GM21576 (cell line): ENCODE measurements at regions not wholly inside any gene's neighbourhood (a gene's known extent, or its start where the extent isn't known, plus 50 kb on each side); places are given as distances from the start of the nearest gene placed in this dataset.

Experiments used
- ATAC-seq: cut with Tn5 transposase; IDR thresholded peaks from one replicate; pipeline ENCODE4 v1.9.1; 2021; ENCODE audit warnings: mild to moderate bottlenecking, moderate library complexity; ENCODE audit not compliant: unreplicated experiment

DNA sequence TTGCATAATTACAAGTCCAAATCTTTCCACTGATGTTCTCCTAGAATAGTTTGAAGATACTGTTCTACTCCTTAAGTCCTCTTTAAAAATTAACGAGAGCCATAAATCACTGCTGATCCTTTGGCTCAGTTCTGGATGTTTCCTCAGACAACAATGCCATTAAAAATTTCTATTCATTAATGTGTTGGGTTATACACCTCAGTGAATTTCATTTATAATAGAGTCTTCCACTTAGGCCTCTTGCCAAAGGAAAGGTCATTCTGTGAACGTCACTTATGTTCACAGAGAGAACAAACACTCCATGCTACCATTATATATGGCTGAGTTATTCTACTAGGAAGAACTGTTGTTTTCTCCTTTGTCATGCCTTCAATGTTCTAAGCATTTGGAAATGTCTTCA is 1472.3 kb upstream of the CELF4 start:
- no peak for ATAC-seq

GRCh38 chr18:39033312-39033711 is 1467.7 kb upstream of the CELF4 start:
- ATAC-seq = no peak

DNA sequence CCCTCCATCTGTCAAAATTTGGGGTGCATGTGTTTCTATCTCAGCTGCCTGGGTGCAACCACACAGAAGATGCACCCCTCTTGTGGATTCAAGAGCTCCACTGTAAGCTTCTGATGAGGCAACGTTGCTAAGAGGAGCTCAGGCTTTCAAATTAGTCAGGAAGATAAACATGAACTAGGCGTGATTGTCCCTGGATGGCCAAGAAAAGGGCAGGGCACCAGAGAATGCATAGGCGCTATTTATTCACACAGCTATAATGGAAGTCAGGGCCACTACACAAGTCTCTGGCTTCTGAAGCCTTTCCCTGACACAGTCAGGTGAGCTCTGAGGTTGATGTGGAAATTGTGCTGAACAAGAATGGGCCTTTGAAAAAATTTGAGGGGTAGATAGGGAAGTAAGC is 1466.0 kb upstream of the CELF4 start:
- no peak for ATAC-seq

DNA sequence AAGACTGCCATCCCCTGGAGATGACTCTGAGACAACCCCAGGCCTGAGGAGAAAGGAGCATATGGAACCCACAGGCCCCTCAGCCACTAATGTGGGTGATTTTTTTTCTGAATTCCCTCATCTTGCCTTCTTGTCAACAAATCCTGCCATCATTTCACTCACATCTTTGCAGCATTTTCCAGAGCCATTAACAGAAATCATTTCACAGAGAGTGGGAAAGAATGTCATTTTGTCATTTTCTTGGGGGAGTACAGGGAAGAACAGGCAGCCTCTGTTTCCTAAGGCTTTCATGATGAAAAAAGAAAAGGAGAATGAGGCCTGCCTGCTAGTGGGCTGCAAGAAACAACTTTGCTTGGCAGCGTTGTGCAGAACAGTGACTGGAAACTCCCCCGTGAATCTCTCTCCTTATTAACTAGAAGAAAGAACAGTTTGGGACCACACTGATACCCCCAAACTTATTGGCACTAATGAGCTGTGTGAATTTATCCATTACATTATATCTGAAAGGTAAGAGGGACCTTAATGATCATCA is 1464.6 kb upstream of the CELF4 start:
- no peak for ATAC-seq

- ATAC-seq = no peak
These were observed 1459.9 kb upstream of the CELF4 start for GRCh38 chr18:39025531-39025930.

DNA sequence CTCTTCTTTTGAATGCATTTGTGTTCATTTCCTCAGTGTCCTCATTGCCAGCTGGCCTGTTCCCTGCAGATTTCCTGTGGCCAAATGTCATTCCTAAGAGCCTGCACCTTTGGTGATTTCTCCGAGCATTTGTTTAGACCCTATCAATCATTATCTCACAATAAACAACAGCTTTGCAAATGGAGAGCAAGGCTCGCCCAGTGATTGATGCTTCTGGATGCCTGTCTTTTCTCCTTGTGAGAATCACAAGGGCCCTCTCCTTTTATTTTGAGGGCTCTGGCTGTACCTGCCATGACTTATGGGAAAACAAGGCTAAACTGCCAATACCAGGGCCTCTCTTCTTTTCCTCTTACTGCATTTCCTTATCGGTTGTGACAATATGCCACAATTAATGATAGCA is 1454.4 kb upstream of the CELF4 start:
- ATAC-seq = no peak

DNA sequence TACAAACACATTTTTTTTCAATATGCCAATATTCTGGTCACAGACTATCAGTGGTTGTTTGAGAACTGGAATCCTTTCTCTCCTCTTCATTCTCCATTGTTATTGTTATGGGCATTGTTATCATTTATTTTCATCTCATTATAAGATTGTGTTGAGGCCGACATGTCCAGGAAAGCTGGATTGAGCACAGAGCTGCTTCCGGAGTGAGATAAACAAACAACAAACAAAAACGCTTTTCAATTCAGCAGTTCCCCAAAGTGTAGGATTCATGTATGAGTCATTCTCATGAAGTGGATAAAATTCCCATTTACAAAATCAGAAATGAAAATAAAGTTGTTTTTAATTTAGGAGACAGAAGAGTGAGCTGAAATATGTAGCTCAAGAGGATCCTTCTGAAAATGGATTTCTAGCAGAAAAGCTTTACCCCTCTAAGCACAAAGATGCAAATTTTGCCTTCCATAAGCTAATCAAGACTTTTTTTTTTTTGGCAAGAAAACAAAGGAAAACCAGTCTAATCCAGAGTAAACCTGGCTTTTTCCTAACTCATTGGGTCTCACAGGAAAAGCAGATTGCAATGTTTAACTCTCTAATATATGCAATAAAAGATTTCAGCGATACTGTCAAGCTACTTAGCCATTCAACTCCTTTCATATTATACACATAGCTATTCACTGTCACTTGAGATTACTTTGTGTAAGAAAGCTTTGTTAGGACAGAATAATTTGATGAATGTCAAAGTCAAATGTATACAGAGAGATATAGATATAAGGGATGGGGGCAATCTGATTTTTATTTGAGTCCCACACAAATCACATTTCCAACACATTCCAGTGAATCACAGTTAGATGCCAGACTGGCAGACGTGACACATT is 1441.7 kb upstream of the CELF4 start:
- no peak for ATAC-seq

DNA sequence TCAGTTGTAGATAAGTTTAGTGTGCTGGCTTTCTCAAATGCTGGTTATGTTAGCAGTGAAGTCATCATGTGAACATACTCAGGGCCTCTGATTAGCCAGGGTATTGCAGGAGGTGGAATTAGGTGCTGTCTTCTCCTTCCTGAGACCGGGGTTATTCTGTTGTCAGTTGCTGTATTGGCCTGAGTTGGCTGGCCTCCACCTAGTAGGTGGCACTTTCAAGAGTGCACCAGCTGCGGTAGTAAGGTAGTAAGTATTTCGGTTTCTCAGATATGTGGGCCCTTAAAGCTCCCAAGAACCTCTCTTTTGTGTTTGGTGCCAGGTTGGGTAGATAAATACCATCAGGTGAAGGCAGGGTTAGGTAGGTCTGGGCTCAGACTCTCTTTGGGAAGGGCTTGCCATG is 1430.5 kb upstream of the CELF4 start:
- no peak for ATAC-seq

GRCh38 chr18:38993342-38993741 is 1427.7 kb upstream of the CELF4 start:
- ATAC-seq = no peak

DNA sequence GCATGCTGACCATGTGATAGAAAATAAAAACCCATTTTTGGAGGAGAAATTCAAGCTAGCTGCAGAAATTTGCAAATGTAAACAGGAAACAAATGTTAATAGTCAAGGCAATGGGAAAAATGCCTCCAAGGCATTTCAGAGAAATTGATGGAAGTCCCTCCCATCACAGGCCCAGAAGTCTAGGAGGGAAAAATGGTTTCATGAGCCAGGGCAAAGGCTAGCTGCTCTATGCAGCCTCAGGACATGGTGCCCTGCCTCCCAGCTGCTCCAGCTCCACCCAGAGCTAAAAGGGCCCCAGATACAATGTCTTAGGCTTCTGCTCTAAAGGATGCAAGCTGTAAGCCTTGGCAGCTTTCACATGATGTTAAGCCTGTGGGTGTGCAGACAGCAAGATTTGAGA is 1419.4 kb upstream of the CELF4 start:
- no peak for ATAC-seq

DNA sequence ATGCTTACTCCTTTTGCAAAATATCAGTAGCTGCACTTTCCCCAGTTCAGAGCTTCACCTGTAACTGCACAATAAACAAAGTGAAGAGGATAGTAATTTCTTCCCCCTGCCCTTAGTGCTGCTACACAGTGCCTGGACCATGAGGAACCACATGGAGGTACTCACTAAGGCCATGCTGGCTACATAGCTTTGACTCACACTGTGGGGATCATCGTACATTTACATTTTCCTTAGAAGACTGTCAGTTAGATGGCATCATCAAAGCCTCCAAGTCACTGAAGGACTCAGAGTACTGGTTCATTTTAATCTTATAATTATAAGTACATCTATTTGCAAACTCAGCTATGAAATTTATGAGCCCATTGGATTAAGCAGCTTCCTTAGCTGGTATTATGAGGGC is 1416.5 kb upstream of the CELF4 start:
- no peak for ATAC-seq

GRCh38 chr18:38981389-38981788 is 1415.8 kb upstream of the CELF4 start:
- no peak for ATAC-seq

DNA sequence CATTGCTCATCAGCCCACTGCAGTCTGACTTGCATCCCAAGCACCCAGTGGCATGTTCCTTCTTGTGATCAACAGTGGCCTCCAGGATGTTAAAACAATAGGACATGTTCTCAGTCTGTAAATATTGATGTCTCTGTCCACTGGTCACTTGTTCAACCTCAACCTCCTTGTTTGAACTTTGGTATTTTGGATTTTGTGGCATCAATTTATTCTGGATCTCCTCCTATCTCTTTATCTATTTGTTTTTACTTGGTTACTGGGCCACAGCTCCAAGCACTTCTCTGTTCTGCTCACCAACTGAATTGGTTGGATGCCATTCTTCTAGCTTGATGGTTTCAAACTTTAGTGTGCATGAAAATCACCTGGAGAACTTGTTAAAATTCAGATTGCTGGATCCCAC is 1414.8 kb upstream of the CELF4 start:
- no peak for ATAC-seq

DNA sequence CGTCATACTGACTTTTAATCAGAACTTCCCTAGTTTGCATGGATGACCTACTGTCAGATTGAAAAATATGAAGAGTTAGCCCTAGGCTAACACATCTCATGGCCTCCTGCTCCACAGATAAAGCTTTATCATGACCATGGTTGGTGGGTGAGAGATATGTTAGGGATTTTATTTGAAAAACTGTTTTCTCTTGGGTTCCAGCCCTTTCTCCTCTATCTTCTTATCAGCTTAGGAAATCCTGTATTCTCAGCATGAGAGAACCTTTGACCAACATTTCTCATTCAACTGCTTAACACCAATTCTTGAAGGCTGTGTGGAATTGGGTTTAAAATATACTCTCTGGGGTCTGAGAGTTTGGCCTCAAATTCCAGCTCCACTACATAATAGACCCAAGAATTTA is 1407.0 kb upstream of the CELF4 start:
- no peak for ATAC-seq

GRCh38 chr18:38971881-38972280 is 1406.3 kb upstream of the CELF4 start:
- ATAC-seq = no peak

- ATAC-seq = no peak
These were observed 1401.2 kb upstream of the CELF4 start for GRCh38 chr18:38966841-38967240.

DNA sequence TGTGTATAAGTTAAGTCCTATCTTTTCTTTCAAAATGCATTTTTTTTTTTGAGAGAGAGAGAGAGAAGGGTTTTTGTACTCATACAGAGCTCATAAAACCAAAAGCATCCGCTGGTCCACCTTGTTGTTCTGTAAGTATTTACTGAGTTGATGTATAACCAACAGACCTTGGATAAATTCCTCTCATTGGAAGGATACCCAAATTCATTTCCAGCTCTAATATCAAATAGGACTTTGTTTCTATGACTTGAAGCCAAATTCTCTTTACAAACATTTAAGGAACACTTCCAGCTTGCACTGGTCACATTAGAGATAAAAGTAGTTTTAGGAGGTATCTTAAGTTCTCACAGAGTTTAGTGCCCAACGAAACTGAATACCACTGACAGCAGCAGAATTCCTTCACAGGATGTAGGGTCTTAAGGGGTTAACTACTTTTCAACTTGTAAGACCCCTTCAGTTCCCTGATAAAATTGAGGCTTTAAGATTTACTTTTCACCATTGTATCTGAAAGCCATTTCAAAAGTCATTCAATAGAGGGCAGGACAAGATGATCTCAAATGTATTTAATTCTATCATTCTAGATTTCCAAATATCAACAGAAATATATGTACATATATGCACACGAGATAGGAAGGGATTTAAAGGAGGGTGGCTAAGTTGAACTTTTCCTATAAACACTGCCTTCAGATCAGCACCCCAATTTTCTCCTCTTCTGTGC is 1398.5 kb upstream of the CELF4 start:
- ATAC-seq = no peak

- no peak for ATAC-seq
These were observed 1396.3 kb upstream of the CELF4 start for GRCh38 chr18:38961880-38962279.

- no peak for ATAC-seq
These were observed 1392.1 kb upstream of the CELF4 start for GRCh38 chr18:38957736-38958135.

DNA sequence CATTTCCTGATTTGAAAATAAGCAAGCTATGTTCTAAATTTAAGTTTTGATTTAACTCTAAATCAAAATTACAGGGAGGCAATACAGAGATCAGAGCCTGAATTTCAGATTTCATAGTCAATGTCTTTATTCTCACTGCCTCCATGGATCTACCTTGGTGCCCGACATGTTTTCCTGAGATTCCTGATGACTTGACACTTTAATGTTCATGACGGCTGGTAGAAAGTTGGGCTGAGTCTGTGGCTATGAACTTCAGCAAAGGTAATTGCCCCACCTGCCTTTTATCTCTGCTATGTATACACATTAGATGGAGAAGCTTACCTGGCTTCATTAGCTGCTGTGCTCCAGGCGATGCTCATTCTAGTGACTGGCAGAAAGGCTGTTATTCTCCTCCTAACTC is 1390.5 kb upstream of the CELF4 start:
- no peak for ATAC-seq

DNA sequence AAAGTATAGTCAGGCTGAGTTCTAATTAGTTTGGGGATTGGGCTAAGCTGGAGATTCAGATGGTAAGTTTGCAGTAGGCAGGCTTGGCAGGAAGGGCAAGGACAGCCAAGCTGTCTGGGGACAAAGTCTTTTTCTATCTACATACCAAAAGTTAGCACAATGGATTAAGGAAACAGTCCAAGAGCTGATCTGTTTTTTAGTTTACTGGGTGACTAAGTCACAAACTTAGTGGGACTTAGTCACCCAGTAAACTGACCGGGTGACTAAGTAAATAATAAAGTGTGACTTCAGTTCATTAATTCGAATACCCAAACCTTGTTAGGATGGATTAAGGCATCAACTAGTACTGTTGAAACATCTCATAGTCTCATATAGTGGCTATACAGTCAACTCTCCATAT is 1386.0 kb upstream of the CELF4 start:
- ATAC-seq = no peak

DNA sequence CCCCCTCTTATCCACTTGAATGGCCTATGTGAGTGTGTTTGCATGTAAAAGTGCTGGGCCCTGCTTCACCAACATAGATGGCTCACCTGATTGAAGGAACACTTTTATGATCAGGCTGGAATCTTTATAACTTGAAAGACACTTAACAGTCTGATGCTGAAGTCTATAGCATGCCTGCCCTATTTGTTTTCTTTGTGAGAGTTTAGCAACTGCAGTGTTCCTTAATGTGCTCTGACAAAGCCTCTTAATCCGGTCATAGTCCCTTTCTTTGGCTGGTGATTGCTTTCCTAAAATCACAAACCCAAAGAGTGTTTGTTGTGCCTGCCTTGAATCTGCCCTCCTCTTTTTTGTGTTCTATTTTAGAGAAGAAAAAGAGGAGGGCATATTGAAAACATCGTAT is 1382.8 kb upstream of the CELF4 start:
- no peak for ATAC-seq
